ENCODE measurements at regions not wholly inside any gene's neighbourhood (a gene's known extent, or its start where the extent isn't known, plus 50 kb on each side); places are given as distances from the start of the nearest gene placed in this dataset.
"Not testable (repeated sequence)": the region's sequence is repeated elsewhere in the genome, so short reads cannot be mapped to it uniquely, and the experiment has no call there.

DNA sequence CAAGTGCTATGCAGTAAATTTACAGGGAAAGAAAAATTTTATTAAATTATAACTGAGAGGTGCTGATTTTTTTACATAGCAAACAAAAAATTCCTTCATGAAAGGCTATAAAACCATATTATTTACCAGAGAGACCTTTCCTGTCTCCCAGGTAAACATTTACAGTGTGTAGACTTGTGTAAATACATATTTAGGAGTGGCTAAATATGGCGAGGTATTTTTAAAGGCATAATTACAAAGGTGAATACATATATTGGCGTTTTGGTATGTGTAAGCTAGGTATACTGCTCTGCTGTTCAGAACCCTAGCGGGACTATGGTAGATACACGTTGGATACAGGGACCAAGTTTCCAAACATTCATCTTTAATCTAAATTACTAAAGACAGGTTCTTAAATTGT is 170.6 kb upstream of the MEF2C start:
- no peaks in the 10 kb centered on the region for H3K36me3 ChIP-seq
- H3K27ac ChIP-seq = no peak overlapping the region
- H3K4me1 ChIP-seq = no peaks in the 10 kb centered on the region
- no peaks in the 10 kb centered on the region for H3K27me3 ChIP-seq
- no peak overlapping the region for H3K4me3 ChIP-seq
- no peak for DNase-seq (ENCODE audit: low spot score in 2 of 2)
- intact Hi-C loops (cut with DNase I; ENCODE audit: low total_unique reads) = no loop called here
- H3K9me3 ChIP-seq = peaks cover 0 to 18% of the 10 kb centered on the region in 2 donors
- TF ChIP-seq CTCF (IDR thresholded peaks at IDR 0.05) (no peak), POLR2A (IDR thresholded peaks at IDR 0.05) (no peak), POLR2AphosphoS5 (IDR thresholded peaks at IDR 0.05) (no peak)

DNA sequence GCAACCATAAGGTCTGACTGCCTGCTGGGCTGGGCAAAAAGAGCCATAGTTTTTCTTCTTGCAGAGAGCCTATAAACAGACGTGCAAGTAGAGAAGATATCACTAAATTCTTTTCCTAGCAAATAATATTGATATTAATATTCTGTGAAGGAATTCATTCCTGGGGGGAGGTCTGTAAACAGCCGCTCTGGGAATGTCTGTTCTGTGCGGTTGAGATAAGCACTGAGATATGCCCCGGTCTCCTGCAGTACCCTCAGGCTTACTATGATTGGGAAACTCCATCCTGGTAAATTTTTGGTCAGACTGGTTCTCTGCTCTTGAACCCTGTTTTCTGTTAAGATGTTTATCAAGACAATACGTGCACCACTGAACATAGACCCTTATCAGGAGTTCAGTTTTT is 167.1 kb upstream of the MEF2C start:
- H3K4me1 ChIP-seq; H3K27me3 ChIP-seq; H3K36me3 ChIP-seq; intact Hi-C loops (cut with DNase I; ENCODE audit: low total_unique reads); H3K27ac ChIP-seq; DNase-seq (ENCODE audit: low spot score in 2 of 2); H3K4me3 ChIP-seq: not testable (repeated sequence)
- peaks cover 0 to 18% of the 10 kb centered on the region in 2 donors for H3K9me3 ChIP-seq

DNA sequence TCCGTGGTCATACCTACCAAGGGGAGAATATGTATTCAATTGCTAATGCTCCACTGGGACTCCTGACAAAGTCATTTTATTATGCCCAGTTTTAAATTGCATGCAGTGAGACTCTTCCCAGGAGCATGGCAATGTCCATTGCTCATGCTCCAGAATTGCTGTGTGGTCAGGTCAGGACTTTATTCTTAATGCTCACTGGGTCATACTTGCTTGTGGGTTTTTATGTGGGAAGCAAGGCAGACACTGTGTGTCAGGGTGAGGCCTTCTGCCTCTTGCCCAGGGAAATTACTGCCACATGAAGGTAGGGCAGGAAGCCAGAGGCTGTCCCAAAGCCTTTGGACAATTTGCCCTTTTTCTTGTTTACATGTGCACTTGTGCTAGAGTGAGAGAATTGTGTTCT is 164.6 kb upstream of the MEF2C start:
- no peak for TF ChIP-seq CTCF (IDR thresholded peaks at IDR 0.05)
- no peak for TF ChIP-seq POLR2AphosphoS5 (IDR thresholded peaks at IDR 0.05)
- no peak for TF ChIP-seq POLR2A (IDR thresholded peaks at IDR 0.05)
- intact Hi-C loops (cut with DNase I; ENCODE audit: low total_unique reads) = loop anchor here (5.0 kb wide), 1 partner anchor 745 kb away; no protein-coding TSS in a partner anchor
- H3K4me1 ChIP-seq = no peaks in the 10 kb centered on the region
- H3K4me3 ChIP-seq = no peak overlapping the region
- no peak for DNase-seq (ENCODE audit: low spot score in 2 of 2)
- H3K27me3 ChIP-seq = no peaks in the 10 kb centered on the region
- H3K36me3 ChIP-seq = no peaks in the 10 kb centered on the region
- H3K9me3 ChIP-seq = peaks cover 0 to 18% of the 10 kb centered on the region in 2 donors
- no peak overlapping the region for H3K27ac ChIP-seq

DNA sequence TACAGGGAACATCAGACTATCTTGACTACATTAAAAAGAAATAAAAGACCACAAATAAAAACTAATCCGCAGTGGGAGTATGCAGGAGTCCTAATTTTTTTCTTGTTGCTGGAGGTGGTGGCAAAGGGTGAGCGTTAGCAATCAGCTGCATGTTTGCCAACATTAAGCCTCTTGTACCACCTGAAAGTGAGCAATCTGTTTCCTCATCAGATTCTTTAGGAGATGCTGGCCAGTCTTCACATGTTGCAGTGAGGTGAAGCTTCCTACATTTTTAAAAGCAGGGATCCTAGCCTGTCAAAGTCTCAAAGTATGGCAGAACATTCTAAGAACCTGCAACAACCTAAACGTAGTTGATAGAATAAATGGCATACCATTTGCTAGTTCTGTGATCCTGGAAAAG is 162.2 kb upstream of the MEF2C start:
- Histone ChIP-seq H3K27me3 (no peaks in the 10 kb centered on the region), H3K9me3 (peaks cover 0 to 9% of the 10 kb centered on the region in 2 donors), H3K4me3 (no peak overlapping the region), H3K27ac (no peak overlapping the region), H3K4me1 (no peaks in the 10 kb centered on the region), H3K36me3 (no peaks in the 10 kb centered on the region)
- no peak for DNase-seq (ENCODE audit: low spot score in 2 of 2)
- intact Hi-C loops (cut with DNase I; ENCODE audit: low total_unique reads) = loop anchor here (5.0 kb wide), 1 partner anchor 747 kb away; no protein-coding TSS in a partner anchor
- TF ChIP-seq POLR2AphosphoS5 (IDR thresholded peaks at IDR 0.05) (no peak), POLR2A (IDR thresholded peaks at IDR 0.05) (no peak), CTCF (IDR thresholded peaks at IDR 0.05) (no peak)

DNA sequence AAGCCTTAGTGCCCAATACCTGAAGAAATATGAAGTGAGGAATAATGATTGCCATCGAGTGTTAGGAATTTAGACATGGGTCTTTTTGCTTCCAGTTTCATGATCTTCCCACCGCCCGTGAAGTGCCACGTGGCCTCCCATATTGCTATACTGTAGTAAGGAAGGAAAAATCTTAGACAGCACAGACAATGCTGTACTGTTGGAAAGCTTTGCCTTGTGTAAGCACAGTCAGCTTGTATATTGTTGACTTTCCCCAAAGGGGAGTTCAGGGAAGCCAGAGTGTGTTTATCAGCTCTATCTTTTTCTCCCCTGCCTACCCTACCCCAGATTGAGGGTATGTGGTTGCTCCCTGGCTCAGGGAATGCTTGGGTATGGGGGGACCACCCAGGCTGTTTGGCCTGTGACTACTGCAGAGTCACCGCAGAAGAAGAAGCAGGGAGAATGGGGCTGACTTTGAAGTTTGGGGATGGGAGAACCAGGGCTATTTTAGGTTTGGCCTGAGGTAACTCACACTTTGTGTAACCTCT is 161.8 kb upstream of the MEF2C start:
- intact Hi-C loops (cut with DNase I; ENCODE audit: low total_unique reads) = loop anchor here (5.0 kb wide), 1 partner anchor 748 kb away; no protein-coding TSS in a partner anchor
- no peak overlapping the region for H3K27ac ChIP-seq
- no peak for TF ChIP-seq POLR2AphosphoS5 (IDR thresholded peaks at IDR 0.05)
- no peak for TF ChIP-seq POLR2A (IDR thresholded peaks at IDR 0.05)
- TF ChIP-seq CTCF (IDR thresholded peaks at IDR 0.05) = no peak

DNA sequence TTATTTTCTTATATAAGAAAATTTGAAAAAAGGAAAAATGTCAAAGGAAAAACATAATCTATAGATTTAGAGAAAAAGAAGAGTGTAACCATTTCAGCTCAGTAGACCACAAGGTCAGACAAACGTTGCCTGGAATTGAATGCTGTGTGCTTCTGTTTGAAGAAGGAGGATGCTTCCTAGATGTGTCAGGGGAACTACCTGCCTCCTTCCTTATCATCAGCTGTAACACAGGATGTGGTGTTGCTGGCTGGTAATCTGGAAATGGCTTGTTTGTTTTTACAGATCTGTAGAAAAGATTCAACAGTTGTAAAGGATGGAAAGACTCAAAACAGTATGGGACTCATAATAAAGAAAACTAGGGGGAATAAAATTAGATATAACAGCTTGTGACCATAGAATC is 160.7 kb upstream of the MEF2C start:
- Histone ChIP-seq H3K36me3 (no peaks in the 10 kb centered on the region), H3K27me3 (no peaks in the 10 kb centered on the region), H3K4me1 (no peaks in the 10 kb centered on the region), H3K9me3 (no peaks in the 10 kb centered on the region), H3K4me3 (no peak overlapping the region), H3K27ac (no peak overlapping the region)
- no peak for DNase-seq (ENCODE audit: low spot score in 2 of 2)
- no peak for TF ChIP-seq POLR2A (IDR thresholded peaks at IDR 0.05)
- TF ChIP-seq POLR2AphosphoS5 (IDR thresholded peaks at IDR 0.05) = no peak
- TF ChIP-seq CTCF (IDR thresholded peaks at IDR 0.05) = no peak
- intact Hi-C loops (cut with DNase I; ENCODE audit: low total_unique reads) = no loop called here

More for the DNA sequence above, 161.8 kb upstream of the MEF2C start:
- H3K9me3 ChIP-seq = peaks cover 0 to 4% of the 10 kb centered on the region in 2 donors
- no peak for DNase-seq (ENCODE audit: low spot score in 2 of 2)
- H3K4me1 ChIP-seq = no peaks in the 10 kb centered on the region
- no peak overlapping the region for H3K4me3 ChIP-seq
- H3K36me3 ChIP-seq = no peaks in the 10 kb centered on the region
- no peaks in the 10 kb centered on the region for H3K27me3 ChIP-seq
